A673 (cell line): ENCODE measurements at regions not wholly inside any gene's neighbourhood (a gene's known extent, or its start where the extent isn't known, plus 50 kb on each side); places are given as distances from the start of the nearest gene placed in this dataset.

Experiments
- EZH2 ChIP-seq: fragments of 200-600 bp; sonication (generic); IDR thresholded peaks from 2 replicates; pipeline ENCODE4 v1.6.1; 2017; ENCODE audit warnings: borderline replicate concordance, low read depth, mild to moderate bottlenecking, mixed read lengths, antibody characterized with exemption, low read length; ENCODE audit not compliant: poor library complexity, severe bottlenecking
- TF ChIP-seq, protein P1 (sequence below): fragments of 300-800, 200-600 bp; sonication (generic); conservative IDR thresholded peaks from 2 replicates; pipeline ENCODE4 v1.5.1; 2017; ENCODE audit warnings: low read depth, mild to moderate bottlenecking, antibody characterized with exemption, low read length, moderate library complexity, mixed read lengths

DNA sequence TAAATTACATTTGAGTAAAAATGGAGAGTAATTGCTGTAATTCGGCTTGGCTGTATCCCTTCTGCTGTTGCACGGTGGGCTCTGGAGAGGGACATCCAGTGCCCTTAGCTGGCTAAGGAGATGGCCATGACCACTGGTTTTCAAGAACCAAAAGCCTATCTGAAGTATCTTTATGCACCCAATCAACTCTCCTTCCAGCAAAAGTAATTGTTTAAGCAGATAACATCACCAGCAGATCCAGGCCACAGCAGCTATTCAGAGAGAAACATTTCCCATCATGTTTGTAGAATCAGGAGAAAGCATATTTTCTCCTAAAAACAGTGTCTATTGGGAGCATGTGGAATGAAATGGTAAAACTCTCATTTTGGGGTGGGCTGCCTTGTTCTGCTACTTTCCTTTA is 514.5 kb upstream of the RGMA start:
- no peak for TF ChIP-seq EZH2
- TF ChIP-seq, protein P1, sequence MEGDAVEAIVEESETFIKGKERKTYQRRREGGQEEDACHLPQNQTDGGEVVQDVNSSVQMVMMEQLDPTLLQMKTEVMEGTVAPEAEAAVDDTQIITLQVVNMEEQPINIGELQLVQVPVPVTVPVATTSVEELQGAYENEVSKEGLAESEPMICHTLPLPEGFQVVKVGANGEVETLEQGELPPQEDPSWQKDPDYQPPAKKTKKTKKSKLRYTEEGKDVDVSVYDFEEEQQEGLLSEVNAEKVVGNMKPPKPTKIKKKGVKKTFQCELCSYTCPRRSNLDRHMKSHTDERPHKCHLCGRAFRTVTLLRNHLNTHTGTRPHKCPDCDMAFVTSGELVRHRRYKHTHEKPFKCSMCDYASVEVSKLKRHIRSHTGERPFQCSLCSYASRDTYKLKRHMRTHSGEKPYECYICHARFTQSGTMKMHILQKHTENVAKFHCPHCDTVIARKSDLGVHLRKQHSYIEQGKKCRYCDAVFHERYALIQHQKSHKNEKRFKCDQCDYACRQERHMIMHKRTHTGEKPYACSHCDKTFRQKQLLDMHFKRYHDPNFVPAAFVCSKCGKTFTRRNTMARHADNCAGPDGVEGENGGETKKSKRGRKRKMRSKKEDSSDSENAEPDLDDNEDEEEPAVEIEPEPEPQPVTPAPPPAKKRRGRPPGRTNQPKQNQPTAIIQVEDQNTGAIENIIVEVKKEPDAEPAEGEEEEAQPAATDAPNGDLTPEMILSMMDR: no peak
